RWPE2 (cell line): ENCODE measurements at regions not wholly inside any gene's neighbourhood (a gene's known extent, or its start where the extent isn't known, plus 50 kb on each side); places are given as distances from the start of the nearest gene placed in this dataset.

Source experiments
- ATAC-seq: fragments of 200-7000 bp; cut with Tn5 transposase; 3 replicates; pipeline ENCODE4 v1.9.1; 2021; ENCODE audit warnings: low read depth
- DNase-seq: peaks from one replicate; pipeline ENCODE4 v3.0.0-alpha.2; 2020; ENCODE audit warnings: low spot score
- H3K27ac ChIP-seq: fragments of 450-650 bp; 2 replicates; pipeline ENCODE4 v1.5.1; 2017; ENCODE audit warnings: mild to moderate bottlenecking; ENCODE audit not compliant: poor library complexity, severe bottlenecking
- H3K27me3 ChIP-seq: fragments of 250-450 bp; sonication (Bioruptor Pico); 2 replicates; pipeline ENCODE4 v1.5.1; 2021; ENCODE audit warnings: mild to moderate bottlenecking, moderate library complexity; ENCODE audit not compliant: insufficient read depth, poor library complexity, severe bottlenecking
- H3K36me3 ChIP-seq: fragments of 250-450 bp; sonication (Bioruptor Pico); 2 replicates; pipeline ENCODE4 v1.5.1; 2020; ENCODE audit warnings: low read depth, mild to moderate bottlenecking, moderate library complexity
- H3K4me1 ChIP-seq: fragments of 250-450 bp; sonication (Bioruptor Pico); 2 replicates; pipeline ENCODE4 v1.5.1; 2021; ENCODE audit warnings: mild to moderate bottlenecking, moderate library complexity; ENCODE audit not compliant: insufficient read depth, poor library complexity, severe bottlenecking
- H3K4me3 ChIP-seq: fragments of 250-450 bp; sonication (Bioruptor Pico); 2 replicates; pipeline ENCODE4 v1.5.1; 2021; ENCODE audit warnings: mild to moderate bottlenecking, moderate library complexity; ENCODE audit not compliant: severe bottlenecking
- H3K9me3 ChIP-seq: fragments of 250-450 bp; sonication (Bioruptor Pico); 2 replicates; pipeline ENCODE4 v1.5.1; 2021; ENCODE audit warnings: mild to moderate bottlenecking, moderate library complexity; ENCODE audit not compliant: severe bottlenecking
- TF ChIP-seq, protein P1 (sequence below): fragments of 450-650 bp; IDR thresholded peaks from one replicate; pipeline ENCODE4 v1.5.1; 2017; ENCODE audit warnings: mild to moderate bottlenecking, moderate library complexity; ENCODE audit not compliant: poor library complexity, severe bottlenecking

DNA sequence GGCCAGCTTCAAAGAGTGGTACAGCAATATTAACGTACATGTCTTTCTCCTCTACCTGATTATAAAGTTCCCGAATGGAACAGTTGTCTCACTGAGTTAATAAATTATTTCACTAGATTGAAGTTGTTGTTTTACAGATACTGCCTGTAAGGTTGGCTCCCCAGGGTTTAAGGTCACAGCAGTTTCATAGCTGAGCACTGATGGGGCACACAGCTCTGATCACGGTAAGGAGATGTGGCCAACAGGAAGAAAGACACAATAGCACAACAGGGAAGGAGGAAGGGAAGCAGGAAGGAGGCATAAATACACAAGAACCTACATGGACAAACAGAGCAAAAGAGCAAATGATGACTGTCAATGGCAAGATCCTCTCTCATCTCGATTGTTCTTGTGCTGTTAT, 215.6 kb downstream of the WNT5A start:
- H3K4me3 ChIP-seq: no peak overlapping the region
- ATAC-seq (no peak), DNase-seq (no peak)
- H3K9me3 ChIP-seq: no peaks in the 10 kb centered on the region
- no peaks in the 10 kb centered on the region for H3K36me3 ChIP-seq
- no peaks in the 10 kb centered on the region for H3K4me1 ChIP-seq
- H3K27me3 ChIP-seq: peaks cover 6% of the 10 kb centered on the region
- H3K27ac ChIP-seq: no peak overlapping the region
- TF ChIP-seq, protein P1, sequence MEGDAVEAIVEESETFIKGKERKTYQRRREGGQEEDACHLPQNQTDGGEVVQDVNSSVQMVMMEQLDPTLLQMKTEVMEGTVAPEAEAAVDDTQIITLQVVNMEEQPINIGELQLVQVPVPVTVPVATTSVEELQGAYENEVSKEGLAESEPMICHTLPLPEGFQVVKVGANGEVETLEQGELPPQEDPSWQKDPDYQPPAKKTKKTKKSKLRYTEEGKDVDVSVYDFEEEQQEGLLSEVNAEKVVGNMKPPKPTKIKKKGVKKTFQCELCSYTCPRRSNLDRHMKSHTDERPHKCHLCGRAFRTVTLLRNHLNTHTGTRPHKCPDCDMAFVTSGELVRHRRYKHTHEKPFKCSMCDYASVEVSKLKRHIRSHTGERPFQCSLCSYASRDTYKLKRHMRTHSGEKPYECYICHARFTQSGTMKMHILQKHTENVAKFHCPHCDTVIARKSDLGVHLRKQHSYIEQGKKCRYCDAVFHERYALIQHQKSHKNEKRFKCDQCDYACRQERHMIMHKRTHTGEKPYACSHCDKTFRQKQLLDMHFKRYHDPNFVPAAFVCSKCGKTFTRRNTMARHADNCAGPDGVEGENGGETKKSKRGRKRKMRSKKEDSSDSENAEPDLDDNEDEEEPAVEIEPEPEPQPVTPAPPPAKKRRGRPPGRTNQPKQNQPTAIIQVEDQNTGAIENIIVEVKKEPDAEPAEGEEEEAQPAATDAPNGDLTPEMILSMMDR: no peak

DNA sequence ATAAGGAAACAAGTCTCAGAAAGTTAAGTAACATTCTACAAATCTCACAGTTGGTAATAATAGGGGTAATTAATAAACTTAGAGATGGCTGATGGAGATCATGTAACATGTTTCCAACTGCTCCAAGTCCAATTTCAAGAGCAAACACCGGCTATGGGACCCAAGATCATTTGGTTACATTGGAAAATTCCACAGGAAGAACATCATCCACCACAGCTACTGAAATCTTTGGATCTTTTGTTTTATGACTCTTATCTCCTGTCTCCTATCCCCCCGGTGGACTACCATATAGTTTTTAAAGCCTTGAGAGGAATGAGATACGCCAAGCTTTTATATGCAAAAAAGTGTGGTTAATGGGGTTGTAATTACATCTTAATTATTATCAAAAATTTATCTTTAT, 216.1 kb downstream of the WNT5A start:
- Histone ChIP-seq H3K4me3 (no peak overlapping the region), H3K36me3 (no peaks in the 10 kb centered on the region), H3K4me1 (no peaks in the 10 kb centered on the region), H3K9me3 (no peaks in the 10 kb centered on the region), H3K27ac (no peak overlapping the region), H3K27me3 (peaks cover 3% of the 10 kb centered on the region)
- TF ChIP-seq, protein P1: no peak
- no peak for DNase-seq
- ATAC-seq: no peak

DNA sequence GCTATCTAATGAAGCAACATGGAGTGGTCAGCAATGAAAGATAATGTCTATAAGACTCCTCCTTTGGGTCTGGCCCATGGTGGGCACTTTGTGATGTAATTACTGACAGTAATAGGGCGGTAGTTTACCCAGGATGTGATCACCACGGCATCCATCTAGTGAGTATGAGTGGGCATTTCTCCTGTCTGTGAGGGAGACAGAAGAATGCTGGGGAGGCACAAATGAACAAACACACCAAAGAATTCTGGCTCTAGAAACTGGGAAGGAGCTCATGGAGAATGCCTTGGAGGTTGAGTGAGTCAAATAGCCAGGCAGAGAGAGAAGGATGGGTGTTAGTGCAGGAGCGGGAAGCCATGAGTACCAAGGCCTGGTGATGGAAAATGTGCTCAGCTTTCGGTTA, 217.5 kb downstream of the WNT5A start:
- H3K36me3 ChIP-seq: no peaks in the 10 kb centered on the region
- no peaks in the 10 kb centered on the region for H3K27me3 ChIP-seq
- TF ChIP-seq, protein P1: no peak
- no peak overlapping the region for H3K27ac ChIP-seq
- no peak for ATAC-seq
- H3K4me3 ChIP-seq: no peak overlapping the region
- no peak for DNase-seq
- H3K4me1 ChIP-seq: no peaks in the 10 kb centered on the region
- H3K9me3 ChIP-seq: no peaks in the 10 kb centered on the region

DNA sequence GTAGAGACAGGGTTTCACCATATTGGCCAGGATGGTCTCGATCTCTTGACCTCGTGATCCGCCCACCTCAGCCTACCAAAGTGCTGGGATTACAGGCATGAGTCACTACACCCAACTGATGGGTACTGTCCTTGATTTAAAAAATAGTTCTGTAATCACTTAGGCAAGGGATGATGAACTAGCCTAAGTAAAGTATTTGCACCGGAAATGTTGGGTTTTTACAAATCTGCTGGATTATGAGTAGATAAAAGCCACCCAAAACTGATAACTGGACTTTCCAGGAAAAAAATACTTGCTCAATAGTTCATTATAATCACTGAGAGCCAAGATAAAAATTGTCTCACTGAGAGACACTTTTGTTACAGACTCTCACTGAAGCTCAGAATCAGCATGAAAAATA, 218.0 kb downstream of the WNT5A start:
- DNase-seq (no peak), ATAC-seq (no peak)
- no peaks in the 10 kb centered on the region for H3K4me1 ChIP-seq
- H3K9me3 ChIP-seq: no peaks in the 10 kb centered on the region
- no peak overlapping the region for H3K27ac ChIP-seq
- no peak overlapping the region for H3K4me3 ChIP-seq
- H3K27me3 ChIP-seq: no peaks in the 10 kb centered on the region
- TF ChIP-seq, protein P1: no peak
- H3K36me3 ChIP-seq: no peaks in the 10 kb centered on the region

DNA sequence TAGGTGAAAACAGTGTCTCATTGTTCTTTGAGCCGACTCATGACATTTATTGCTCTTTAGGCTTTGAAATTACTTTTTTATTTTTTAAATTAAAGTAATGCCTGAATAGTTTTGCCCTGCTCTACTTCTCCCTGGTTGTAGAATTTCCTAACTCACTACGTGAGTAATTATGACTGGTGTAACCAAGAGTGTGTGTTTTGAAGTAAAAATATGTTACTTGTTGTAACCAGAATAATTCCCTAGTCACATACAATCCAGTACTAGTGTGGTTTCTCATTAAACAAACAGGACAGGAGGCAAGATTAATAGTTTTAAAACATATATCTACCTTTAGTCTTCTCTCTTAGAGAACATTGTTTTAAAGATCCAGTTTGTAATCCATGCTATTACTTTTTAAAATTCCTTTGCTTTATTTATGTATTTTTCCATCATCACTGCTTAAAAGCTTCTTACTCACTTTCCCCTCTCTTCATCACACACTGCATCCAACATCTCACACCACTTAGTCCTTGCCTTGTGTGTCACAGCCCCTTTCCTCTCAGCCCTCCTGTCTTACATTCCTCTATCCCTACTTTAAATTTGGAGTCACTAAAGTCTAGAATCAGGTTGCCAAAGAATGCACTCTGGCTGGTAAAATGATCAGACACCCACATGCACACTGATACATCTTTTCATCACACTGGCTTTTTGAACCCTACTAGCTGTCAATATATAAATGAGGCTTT, 219.7 kb downstream of the WNT5A start:
- Histone ChIP-seq H3K36me3 (no peaks in the 10 kb centered on the region), H3K4me3 (no peak overlapping the region), H3K4me1 (no peaks in the 10 kb centered on the region), H3K27me3 (no peaks in the 10 kb centered on the region), H3K27ac (no peak overlapping the region), H3K9me3 (no peaks in the 10 kb centered on the region)
- no peak; the same call in 2 of the 3 replicates for ATAC-seq
- TF ChIP-seq, protein P1: no peak
- no peak for DNase-seq
